Stimulated activated CD8-positive, alpha-beta memory T cell treated with anti-CD3 and anti-CD28 coated beads, Interleukin-15, amount 100 ng/mL, for 1 hour (primary cell): ENCODE measurements at regions not wholly inside any gene's neighbourhood (a gene's known extent, or its start where the extent isn't known, plus 50 kb on each side); places are given as distances from the start of the nearest gene placed in this dataset.

Experiments
- DNase-seq: peaks from one replicate; pipeline ENCODE4 v3.0.0-alpha.2; 2020; ENCODE audit warnings: low read depth

- DNase-seq = no peak
Observed at GRCh38 chr18:75531212-75531850, 103.8 kb upstream of the SMIM21 start.

DNA sequence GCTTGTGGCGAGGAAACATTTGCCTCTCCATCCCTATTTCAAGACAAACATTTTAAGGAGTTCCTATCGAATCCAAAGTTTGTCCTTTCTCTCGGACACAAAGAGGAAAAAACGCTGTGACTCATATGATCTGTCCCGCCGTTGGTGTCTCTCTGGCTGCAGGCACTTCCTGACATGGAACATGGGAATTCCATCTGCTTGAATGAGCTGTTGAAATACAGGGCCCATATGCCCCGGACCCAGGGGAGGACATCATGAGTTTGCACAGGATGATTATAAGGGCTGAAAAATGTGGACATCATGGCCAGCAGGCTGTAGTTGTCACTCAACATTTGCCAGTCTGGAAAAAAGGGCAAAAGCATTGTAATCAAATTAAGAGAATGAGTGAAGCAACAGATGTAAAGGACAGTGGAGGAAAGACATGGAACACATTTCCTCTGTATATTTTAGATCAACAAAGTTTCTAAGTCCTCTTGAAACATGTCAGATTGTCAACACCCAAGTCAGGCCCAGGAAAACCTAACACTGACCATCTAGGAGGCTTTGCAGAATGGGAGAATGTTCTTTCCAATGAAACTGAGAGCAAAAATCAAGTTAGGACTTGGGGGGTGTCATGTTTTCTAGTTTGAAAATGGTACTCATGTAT lies 103.2 kb upstream of the SMIM21 start:
- DNase-seq = no peak

GRCh38 chr18:75530118-75530517 lies 102.6 kb upstream of the SMIM21 start:
- no peak for DNase-seq

GRCh38 chr18:75529394-75529793 lies 101.9 kb upstream of the SMIM21 start:
- no peak for DNase-seq

GRCh38 chr18:75527848-75528685 lies 100.6 kb upstream of the SMIM21 start:
- DNase-seq = no peak

DNA sequence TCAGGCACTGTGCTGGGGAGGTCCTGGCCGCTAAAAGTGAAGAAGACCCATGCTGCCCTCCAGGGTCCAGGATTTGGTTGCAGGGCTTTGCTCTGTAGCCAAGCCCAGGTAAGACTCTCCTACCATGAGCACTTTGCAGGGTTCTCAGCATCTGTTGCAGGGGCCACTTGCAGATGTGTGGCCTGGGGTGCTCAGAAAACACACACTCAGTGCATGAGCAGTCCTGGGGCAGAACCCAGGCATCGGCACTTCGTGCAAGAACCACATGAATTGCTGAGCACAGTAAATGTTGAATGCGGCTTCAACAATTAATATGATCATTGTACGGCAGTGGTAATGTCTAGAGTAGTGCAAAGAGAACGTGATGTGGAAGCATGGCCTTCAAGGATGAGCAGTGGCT lies 98.5 kb upstream of the SMIM21 start:
- DNase-seq = no peak

- DNase-seq = no peak
Observed at GRCh38 chr18:75525331-75525730, 97.8 kb upstream of the SMIM21 start.

GRCh38 chr18:75524841-75525240 lies 97.3 kb upstream of the SMIM21 start:
- DNase-seq = no peak

DNA sequence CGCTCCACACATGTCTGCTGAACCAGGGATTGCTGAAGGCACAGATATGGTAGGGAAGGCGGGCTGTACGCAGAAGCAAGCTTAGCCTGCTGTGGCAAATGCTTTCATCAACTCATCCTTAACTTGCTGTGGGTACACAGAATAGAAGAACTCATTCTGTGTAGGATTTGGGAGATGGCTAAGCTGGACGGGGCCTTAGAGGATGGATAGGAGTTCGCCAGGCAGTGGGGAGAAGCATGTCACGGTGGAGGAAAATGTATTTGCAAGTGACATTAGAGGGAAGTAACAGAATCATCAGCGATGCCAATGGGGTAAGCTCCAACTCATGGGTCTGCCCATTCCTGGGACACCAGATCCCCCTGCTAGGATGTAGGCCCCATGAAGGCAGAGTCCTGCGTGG lies 96.7 kb upstream of the SMIM21 start:
- no peak for DNase-seq

DNA sequence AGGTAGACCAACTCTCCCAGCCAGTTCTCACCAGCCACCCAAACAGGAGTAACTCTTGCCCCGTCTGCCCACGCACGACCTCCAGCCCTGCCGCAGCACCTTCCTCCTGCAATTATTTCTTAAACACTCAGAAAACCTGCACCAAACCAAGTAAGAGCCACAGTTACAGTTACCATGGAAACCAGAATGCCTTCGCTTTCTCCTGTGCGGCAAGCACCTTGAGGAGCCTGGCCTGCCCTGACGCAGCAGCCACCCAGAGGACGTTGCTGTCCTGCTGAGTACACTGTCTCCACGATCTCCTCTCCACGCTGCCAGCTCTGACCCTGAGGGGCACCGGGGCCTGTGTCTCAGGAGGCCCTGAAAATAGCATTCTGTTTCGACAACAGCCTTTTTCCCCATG lies 94.3 kb upstream of the SMIM21 start:
- no peak for DNase-seq

- DNase-seq = no peak
Observed at GRCh38 chr18:75518007-75518406, 90.5 kb upstream of the SMIM21 start.

DNA sequence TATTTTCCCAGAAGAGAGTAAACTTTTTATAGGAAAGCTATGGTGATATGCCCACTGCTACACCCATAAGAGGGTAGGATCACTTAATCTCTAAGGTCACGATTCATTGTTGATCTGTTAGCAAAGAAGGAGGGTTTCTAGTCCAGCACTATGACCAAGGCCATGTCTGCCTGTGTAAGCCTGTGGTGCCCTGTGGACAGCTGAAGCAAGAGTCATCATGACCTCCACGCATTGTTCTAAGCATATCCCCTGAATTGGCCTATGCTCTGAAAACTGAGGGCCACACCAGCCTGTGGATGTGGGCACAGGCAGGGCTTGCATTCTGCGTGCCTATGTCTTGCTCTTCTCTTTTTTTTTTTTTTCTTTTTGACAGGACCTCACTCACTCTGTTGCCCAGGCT lies 89.8 kb upstream of the SMIM21 start:
- no peak for DNase-seq

DNA sequence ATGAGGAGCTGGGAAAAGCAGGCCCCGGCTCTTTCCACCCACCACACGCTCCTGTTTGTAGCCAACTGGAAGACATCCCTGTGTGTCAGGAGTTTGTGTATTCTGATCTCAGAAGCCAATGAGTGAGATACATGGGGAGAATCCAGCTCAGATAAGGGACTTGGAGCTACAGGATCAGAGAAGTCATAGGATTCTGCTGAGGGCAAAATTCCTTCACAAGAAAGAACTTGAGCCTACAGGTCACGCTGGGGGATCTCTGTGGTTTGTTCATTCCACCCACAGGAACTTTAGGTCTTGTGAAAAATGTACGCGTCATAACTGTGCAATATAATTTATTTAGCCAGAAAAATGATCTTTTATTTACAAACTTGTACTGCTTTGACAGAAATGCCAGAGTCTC lies 80.1 kb upstream of the SMIM21 start:
- DNase-seq = no peak

GRCh38 chr18:75506913-75507312 lies 79.4 kb upstream of the SMIM21 start:
- no peak for DNase-seq

DNA sequence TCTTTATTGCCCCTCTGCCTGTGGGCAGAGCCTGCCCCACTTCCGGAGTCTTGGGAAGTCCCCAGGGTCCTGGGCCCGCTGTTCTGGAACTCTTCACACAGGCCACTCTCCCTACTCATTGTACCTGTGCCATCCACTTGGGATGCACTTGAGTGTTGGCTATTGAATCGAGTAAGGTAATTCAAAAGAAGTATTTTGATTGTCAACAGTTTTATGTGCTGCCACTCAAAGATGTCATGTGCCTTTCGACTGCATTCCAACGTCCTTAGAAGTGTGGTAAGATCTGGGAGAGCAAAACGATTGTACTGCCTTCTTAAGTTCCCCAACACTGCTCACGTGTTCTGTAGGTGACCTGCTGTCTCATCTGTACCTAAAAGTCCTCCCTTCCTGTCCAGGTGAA lies 77.0 kb upstream of the SMIM21 start:
- no peak for DNase-seq

DNA sequence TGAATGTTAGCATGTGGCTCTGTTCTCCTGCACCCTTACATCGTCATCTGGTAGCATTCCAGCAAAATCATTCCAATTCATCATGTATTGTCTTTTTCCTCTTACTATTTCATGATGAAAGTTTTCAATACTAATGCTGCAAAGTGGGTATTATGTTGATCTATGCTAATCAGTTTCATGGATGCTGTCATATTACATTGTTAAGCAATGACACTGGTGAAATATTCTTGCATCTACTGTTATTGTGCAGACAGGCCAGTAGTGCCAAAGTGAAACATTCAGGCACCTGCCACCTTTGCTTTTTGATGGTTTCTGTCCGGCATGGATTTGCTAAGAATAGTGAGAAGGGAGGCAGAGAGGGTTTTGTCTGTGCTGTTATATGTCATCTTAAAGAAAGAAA lies 76.1 kb upstream of the SMIM21 start:
- DNase-seq = no peak

DNA sequence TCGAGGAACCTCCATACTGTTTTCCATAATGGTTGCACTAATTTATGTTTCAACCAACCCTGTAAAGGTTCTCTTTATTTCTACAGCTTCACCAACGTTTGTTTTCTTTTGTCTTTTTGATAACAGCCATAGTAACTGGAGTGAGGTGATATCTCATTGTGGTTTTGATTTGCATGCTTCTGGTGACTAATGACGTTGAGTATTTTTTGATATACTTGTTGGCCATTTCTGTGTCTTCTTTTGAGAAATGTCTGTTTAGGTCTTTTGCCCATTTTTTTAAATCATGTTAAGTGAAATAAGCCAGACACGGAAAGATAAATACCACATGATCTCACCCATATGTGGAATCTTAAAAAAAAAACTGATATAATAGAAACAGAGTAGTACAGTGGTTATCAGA lies 74.8 kb upstream of the SMIM21 start:
- no peak for DNase-seq

- DNase-seq = no peak
Observed at GRCh38 chr18:75500545-75500944, 73.0 kb upstream of the SMIM21 start.

DNA sequence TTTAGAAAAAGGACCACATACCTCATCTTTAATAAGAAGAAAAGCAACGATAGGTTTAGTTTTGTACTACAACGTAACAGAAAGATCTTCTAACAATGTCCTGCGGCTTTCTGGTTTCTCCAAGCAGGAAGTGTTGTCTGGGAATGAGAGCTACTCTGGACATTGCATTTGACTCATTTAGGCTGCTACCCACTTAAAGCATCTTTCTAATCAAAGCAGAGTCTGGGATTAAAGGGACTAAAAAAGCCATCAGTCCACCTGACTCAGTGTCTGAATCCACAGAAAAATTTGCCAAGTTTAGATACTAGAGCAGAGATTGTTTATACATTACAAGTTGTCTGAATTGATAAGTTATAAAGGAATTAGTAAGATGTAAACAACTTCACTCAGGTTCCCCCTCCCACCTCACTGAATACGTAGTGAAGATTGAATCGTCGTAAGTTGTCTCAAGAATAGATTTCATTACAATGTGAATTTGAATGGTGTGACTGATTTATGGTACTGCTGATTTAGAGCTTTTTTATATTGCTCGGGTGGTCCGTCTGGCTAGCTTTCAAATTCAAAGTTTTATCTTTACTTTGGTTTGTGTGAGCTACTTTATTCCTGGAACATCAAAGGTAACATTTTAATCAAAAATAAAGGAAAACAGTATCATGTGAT lies 70.2 kb upstream of the SMIM21 start:
- no peak for DNase-seq

- DNase-seq = no peak
Observed at GRCh38 chr18:75496151-75496550, 68.6 kb upstream of the SMIM21 start.

- no peak for DNase-seq
Observed at GRCh38 chr18:75492852-75493251, 65.3 kb upstream of the SMIM21 start.

GRCh38 chr18:75491361-75491760 lies 63.9 kb upstream of the SMIM21 start:
- DNase-seq = no peak
